DMS 273 (cell line): ENCODE measurements at regions not wholly inside any gene's neighbourhood (a gene's known extent, or its start where the extent isn't known, plus 50 kb on each side); places are given as distances from the start of the nearest gene placed in this dataset.
A peak's percentile ranks its signal among the peaks of the same experiment; 100 is the strongest.

Experiments
- DNase-seq: peaks from one replicate; lab custom pipeline; 2025; ENCODE audit not compliant: unreplicated experiment; lab: John Stamatoyannopoulos, UW

DNA sequence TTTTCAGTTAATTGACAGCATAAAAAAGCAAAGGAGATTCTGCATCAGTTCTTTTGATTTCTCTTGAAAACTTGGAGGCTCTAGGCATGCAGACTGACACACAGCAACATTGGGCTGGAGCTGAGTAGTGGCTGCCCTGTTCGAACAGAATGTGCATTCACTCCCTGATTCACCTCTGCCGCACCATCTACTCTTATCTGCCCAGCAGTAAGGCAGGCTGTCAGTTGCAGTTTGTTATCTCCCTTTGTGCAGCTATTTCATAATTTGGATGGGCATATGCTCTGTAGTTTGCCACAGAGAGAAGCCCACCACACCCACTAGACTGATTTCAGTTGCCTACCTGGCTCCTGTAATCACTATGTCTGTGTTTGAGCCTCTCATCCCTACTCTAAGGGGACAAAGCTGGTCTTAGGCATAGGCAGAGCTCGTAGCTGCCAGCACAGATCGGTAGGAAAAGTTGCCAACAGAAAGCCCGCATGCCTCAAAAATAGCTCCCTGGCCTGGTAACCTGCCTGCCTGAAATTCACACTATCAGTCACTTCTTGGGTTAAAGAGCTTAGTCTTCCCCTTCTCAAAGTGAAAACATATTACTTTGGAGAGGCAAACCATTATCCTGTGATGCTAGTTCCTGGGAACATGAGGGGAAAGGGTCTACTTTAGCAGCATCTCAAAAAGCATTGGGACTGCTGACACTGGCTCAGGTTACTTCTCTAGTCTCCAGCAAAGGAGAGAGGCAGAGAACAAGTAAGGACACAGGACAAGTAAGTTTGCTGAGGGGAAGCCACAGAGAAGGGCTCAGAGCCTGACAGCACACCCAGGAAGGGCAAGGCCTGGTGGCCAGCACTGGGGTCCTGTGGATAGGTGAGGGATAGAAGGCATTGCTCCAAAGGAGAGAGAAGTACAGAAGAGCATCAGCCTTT, 75.9 kb upstream of the TMEM164 start:
- DNase-seq, result no peak

- no peak for DNase-seq
Observed at GRCh38 chrX:109927663-109928273, 75.1 kb upstream of the TMEM164 start.

DNA sequence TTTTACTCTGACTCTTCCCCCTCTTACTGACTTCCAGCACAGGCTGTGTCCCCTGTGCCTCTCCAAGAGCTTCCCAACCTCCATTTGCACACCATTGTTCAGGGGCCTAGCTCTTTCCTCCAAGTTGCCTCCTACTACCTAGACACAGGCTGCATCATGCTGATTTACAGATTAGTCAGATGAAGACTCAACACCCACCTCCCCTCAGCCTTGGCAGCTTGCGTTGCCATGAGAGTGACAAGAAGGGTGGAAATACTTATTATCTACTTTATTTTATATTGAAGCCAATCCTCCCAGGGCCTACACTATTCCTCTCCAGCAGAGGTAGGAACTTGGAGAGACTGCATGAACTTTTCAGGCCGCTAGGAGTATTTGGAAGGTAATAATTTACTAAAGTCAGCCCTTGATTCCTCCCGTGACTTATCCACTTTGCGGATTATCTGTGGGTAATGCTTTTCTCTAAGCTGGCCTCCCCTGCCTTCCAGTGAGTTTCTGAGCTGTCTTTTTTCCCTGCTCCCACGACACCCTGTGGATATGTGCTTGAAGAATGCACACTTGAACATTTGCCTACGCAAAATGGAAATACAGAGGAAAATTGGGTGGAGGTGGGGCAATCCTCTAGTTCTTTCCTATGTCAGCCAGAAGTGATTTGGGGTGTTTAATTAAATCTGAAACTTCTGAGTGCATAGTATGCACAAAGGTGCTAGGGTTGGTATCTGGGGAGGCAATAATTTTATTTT, 74.1 kb upstream of the TMEM164 start:
- DNase-seq, result no peak

- no peak for DNase-seq
Observed at GRCh38 chrX:109931677-109932076, 71.2 kb upstream of the TMEM164 start.

DNA sequence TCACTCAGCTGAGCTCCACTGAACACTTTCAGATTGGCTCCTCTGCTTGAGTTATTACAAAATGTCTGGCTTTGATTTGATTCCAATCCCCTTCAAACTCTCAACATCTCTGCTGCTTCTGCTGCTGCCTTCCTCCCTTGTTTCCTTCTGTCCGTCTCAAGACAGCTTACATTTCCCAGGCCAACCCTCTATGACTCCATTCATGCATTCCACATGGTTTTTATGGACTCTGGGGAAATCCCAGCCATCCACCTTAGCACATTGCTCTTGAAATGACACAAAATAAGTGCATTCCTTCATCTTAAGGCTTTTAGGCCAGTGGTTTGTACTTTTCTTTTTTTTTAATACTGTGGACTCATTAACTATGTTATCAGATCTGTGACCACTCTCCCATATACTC, 68.5 kb upstream of the TMEM164 start:
- no peak for DNase-seq

DNA sequence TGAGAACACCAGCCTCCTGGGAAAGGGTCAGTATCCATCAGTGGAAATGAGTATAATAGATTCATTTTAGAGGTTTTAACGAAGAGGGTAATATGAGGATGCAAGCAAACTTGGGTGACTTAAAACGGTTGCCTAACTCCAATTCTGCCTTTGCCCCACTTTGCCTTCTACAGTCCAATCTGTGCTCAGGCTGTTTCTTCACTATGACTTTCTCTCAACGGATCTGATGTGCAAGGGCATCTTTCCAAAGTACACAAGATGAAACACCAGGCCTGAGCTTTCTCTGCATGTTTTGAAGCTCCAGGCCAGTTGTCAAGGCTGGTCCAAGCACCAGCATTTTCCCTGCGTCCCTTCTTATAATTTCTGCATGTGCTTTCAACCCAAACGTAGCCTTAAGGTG, 68.0 kb upstream of the TMEM164 start:
- DNase-seq, result no peak

DNA sequence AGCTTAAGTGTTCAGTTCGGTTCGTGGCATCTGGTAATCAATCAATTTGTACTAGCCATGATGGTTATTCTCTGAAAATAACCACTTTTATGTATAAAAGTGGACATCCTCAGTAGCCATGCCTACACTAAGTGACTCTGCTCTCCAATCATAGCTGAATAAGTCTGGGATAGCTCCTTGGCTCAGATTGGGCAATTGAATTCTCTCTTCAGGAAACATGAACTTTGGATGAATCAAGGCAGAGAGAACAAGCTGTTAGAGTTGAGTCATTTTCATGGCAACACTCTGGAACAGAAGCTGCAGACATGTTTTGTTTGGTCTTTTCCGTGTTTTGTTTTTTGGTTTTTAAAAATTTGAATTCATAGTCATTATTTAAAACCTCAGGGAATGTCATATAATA, 66.8 kb upstream of the TMEM164 start:
- no peak for DNase-seq

DNA sequence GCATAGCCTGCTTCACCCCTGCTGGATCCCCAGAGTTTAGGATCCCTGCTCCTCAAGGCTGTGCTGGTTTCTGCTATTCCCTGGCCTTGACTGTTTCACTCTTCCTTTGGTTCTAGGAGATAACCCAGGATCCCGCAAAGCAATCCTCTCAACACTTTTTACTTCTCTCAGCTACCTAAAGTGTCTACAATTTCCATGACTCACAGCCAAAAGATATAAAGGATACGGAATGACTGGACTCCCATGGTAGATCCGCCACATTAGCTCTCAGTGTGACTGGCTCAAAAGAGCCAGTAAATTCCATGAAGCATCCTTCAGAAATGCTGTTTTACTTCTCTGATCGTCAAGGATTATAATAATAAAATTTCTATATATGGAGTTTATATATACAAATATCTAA, 66.3 kb upstream of the TMEM164 start:
- no peak for DNase-seq

GRCh38 chrX:109939498-109939897, 63.4 kb upstream of the TMEM164 start:
- no peak for DNase-seq

GRCh38 chrX:109940411-109940810, 62.5 kb upstream of the TMEM164 start:
- no peak for DNase-seq

DNA sequence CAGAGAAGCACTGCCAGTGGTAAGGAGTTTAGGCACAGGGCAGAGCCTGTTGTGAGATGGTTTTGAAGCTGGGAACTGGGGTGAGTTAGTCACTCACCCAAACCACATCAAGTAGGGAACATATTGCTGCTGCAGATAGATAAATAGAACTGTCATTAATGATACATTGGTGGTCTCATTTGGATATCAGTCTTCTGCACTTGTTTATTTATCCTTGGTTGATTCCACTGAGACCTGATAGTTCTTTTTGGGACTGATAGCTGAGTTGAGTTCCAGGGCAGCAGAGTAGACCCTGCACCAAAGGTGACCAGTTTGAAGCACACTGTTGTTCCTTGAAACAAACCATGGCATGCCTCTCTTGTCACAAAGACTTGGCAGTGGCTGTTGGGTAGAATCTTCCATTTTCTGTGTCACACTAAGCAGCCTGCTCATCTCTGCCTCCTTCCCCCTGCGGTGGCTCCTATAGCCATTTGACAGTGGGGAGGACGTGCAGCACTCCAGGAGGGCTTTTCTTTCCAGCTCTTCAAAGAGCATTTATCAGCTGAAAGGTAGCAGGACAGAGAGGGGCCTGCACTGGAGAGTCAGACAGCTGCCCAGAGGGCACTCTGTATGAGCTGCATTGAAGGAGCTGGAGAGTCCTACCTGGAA, 59.7 kb upstream of the TMEM164 start:
- DNase-seq, result no peak

GRCh38 chrX:109943740-109944092, 59.2 kb upstream of the TMEM164 start:
- DNase-seq, result no peak

GRCh38 chrX:109952050-109952449, 50.9 kb upstream of the TMEM164 start:
- DNase-seq, result no peak

DNA sequence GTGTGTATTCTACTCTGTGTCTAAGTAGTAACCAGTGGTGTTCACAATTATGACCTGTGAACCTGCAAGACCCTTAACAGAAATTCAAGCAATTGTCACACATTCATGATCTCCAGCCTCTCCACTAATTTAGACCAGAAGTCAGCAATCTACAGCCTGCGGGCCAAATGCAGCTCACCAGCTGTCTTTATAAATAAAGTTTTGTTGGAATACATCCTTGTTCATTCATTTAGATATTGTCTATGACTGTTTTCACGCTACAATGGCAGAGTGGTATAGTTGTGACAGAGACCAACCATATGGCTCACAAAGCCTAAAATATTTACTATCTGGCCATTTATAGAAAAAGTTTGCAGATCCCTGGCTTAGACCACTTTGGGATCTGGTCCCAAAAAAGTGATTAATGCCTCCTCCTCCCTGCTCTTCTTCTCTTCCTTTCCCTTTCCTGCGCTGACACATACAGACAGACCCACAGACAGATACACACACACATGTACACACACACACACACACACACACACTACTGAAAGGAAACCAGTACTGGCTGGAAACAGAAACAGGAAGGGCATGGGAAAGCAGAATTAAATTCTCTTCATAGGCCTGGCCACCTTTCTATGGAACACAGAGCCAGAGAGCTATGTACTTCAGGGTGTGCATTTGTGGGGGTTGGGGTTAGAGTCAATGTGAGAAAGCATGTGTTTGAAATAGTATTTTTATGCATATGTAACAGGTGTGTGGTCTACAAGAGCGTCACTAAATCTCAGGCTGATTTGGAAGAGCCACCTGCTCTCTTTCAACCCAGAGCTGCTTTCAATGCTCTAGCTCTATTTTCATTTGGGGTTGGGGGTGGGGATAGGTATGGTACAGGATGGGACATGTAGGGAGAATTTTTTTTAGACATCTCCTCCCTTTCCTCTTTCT, 49.7 kb upstream of the TMEM164 start:
- DNase-seq, result peak; percentile 5
